ENCODE measurements at regions not wholly inside any gene's neighbourhood (a gene's known extent, or its start where the extent isn't known, plus 50 kb on each side); places are given as distances from the start of the nearest gene placed in this dataset. TPM values are rescaled to one million over a fixed set of nuclear protein-coding genes. Genes with fewer than 3 reads are reported as not detected.

DNA sequence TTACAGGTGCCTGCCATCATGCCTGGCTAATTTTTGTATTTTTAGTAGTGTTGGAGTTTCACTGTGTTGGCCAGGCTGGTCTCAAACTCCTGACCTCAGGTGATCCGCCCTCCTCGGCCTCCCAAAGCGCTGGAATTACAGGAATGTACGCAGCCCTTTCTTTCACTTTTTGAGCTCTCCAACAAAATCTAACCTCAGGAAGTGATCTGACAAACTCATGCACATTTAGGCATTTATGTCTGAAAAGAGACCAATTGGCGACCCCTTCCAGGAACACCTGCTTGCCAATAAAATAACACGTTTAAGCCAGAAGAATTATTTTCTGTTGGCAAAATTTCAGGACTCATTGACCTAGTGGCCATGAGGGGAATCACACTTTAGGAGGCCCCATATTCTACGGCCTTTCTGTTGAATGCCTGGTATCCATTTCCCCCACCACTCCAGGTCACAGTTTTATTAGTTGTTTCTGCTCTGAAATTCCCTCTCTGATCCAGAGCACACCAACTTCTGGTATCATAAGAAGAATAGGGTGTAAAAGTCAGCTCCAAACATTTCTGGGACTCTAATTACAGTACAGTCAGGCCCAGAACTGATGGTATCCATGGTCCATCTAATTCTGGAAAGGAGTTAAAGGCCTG is 65.8 kb upstream of the FRMD4A start:
- no peak for DNase-seq (ENCODE audit: low spot score)

DNA sequence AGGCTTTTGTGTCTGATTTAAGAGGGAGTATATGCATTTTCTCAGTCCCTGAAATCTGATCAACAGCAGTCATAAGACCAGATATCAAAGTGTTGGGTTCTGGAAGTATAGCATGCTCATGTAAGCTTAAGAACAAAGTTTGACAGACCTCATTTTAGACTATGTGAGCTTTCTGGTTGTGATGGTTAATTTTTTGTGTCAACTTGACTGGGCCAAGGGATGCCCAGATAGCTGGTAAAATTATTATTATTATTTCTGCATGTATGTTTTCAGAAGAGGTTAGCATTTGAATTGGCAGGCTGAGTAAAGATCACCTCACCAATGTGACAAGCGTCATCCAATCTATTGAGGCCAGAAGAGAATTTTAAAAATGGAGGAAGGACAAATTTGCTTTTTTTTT is 63.5 kb upstream of the FRMD4A start:
- no peak for DNase-seq (ENCODE audit: low spot score)

DNA sequence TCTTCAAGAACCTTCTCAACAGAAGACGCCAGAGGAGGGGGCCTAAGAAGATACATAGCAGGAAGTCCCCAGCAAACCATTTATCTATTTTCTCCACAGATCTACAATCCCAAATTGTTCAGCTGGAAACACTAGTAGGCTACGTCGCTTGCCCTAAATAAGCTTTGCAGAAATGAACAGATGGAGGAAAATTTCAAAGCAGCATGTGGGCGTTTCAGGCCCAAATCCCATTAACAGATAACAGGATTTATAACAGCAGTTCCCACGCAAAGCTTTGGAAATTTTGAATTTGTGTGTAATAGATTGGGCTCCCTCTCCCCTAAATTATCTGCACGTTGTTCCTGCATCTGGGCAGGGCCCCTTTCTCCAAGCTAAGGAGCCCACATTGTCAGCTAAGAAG is 60.6 kb upstream of the FRMD4A start:
- no peak for DNase-seq (ENCODE audit: low spot score)

GRCh38 chr10:14389981-14390590 is 59.4 kb upstream of the FRMD4A start:
- DNase-seq (ENCODE audit: low spot score), result no peak

- DNase-seq (ENCODE audit: low spot score), result no peak
Observed at GRCh38 chr10:14385596-14386593, 55.2 kb upstream of the FRMD4A start.

- no peak for DNase-seq (ENCODE audit: low spot score)
Observed at GRCh38 chr10:14384915-14385314, 54.2 kb upstream of the FRMD4A start.

DNA sequence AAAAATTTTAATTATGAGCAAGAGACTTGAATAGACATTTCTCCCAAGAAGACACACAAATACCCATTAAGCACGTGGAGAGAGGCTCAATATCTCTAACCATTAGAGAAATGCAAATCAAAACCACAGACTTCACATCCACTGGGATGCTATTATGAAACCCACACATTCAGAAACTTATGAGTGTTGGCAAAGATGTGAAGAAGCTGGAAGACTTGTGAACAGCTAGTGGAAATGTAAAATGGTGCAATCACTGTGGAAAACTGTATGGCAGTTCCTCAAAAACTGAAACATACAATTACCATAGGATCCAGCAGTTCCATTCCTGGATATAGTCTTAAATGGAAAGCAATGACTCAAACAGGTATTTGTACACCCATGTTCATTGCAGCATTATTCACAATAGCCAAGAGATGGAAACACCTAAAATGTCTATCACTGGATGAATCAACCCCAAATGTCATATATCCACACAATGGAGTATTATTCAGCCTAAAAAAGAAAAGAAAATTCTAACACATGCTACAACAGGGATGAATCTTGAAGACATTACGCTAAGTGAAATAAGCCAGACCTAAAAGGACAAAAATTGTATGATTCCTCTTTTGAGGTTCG is 53.5 kb upstream of the FRMD4A start:
- DNase-seq (ENCODE audit: low spot score), result no peak

GRCh38 chr10:14383266-14383665 is 52.5 kb upstream of the FRMD4A start:
- no peak for DNase-seq (ENCODE audit: low spot score)

DNA sequence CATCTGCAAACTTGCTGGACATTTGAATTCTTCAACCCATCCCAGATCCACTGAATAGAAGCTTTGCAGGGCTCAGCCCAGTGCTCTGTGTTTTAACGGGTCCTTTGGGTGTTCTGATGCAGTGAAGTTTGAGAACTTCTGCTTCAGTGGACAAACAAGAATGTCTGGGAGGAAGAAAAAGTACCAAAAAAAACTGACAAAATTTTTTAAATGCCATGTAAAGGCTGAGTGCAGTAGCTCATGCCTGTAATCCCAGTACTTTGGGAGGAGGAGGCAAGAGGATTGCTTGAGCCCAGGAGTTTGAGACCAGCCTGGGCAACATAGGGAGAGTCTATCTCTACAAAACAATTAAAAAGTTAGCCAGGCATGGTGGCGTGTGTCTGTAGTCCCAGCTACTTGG is 51.8 kb upstream of the FRMD4A start:
- no peak for DNase-seq (ENCODE audit: low spot score)

- no peak for DNase-seq (ENCODE audit: low spot score)
Observed at GRCh38 chr10:14382022-14382421, 51.3 kb upstream of the FRMD4A start.

GRCh38 chr10:14381475-14381874 is 50.8 kb upstream of the FRMD4A start:
- DNase-seq (ENCODE audit: low spot score), result no peak

GRCh38 chr10:14380746-14381145 is 50.0 kb upstream of the FRMD4A start:
- no peak for DNase-seq (ENCODE audit: low spot score)

Small RNA genes lying in the stretch of these regions (small RNA-seq; reads per million reads assigned to genes)
- gene MIR1265 (not detected), gene MIR4293 (not detected)
